KMS-11 (cell line): ENCODE measurements at regions not wholly inside any gene's neighbourhood (a gene's known extent, or its start where the extent isn't known, plus 50 kb on each side); places are given as distances from the start of the nearest gene placed in this dataset.

Experiments
- H2AFZ ChIP-seq: fragments of 200-600 bp; sonication (generic); 2 replicates; pipeline ENCODE4 v1.6.1; 2016; ENCODE audit warnings: antibody characterized with exemption, mixed run types, low read depth
- H3K27ac ChIP-seq: fragments of 200-600 bp; sonication (generic); 2 replicates; pipeline ENCODE4 v1.6.1; 2016; ENCODE audit warnings: mild to moderate bottlenecking, mixed run types
- H3K27me3 ChIP-seq: fragments of 200-600 bp; sonication (generic); 2 replicates; pipeline ENCODE4 v1.6.1; 2017; ENCODE audit warnings: mild to moderate bottlenecking, low read depth, mixed run types, moderate library complexity; ENCODE audit not compliant: insufficient read depth
- H3K36me3 ChIP-seq: fragments of 200-600 bp; sonication (generic); 2 replicates; pipeline ENCODE4 v1.6.1; 2017; ENCODE audit warnings: mild to moderate bottlenecking, mixed run types; ENCODE audit not compliant: insufficient read depth
- H3K4me1 ChIP-seq: fragments of 200-600 bp; sonication (generic); 2 replicates; pipeline ENCODE4 v1.6.1; 2016; ENCODE audit warnings: mild to moderate bottlenecking, low read depth, mixed run types; ENCODE audit not compliant: poor library complexity, severe bottlenecking
- H3K4me2 ChIP-seq: fragments of 200-600 bp; sonication (generic); 2 replicates; pipeline ENCODE4 v1.7.0; 2016; ENCODE audit warnings: mild to moderate bottlenecking, mixed run types
- H3K4me3 ChIP-seq: fragments of 200-600 bp; sonication (generic); IDR thresholded peaks from 2 replicates; pipeline ENCODE4 v1.6.1; 2017; ENCODE audit warnings: low read depth, low read length, mixed read lengths; ENCODE audit not compliant: insufficient read depth
- H3K79me2 ChIP-seq: fragments of 200-600 bp; sonication (generic); 2 replicates; pipeline ENCODE4 v1.6.1; 2016; ENCODE audit warnings: low read depth, mixed run types; ENCODE audit not compliant: insufficient read depth
- H3K9ac ChIP-seq: fragments of 200-600 bp; sonication (generic); 2 replicates; pipeline ENCODE4 v1.6.1; 2016; ENCODE audit warnings: mild to moderate bottlenecking, mixed run types
- H4K20me1 ChIP-seq: fragments of 200-600 bp; sonication (generic); 2 replicates; pipeline ENCODE4 v1.6.1; 2016; ENCODE audit warnings: mild to moderate bottlenecking, mixed run types; ENCODE audit not compliant: insufficient read depth
- TF ChIP-seq, protein P1 (sequence below): fragments of 200-600 bp; sonication (generic); conservative IDR thresholded peaks from 2 replicates; pipeline ENCODE4 v1.6.1; 2017; ENCODE audit warnings: low read depth, mild to moderate bottlenecking, antibody characterized with exemption, low read length, moderate library complexity, mixed read lengths

DNA sequence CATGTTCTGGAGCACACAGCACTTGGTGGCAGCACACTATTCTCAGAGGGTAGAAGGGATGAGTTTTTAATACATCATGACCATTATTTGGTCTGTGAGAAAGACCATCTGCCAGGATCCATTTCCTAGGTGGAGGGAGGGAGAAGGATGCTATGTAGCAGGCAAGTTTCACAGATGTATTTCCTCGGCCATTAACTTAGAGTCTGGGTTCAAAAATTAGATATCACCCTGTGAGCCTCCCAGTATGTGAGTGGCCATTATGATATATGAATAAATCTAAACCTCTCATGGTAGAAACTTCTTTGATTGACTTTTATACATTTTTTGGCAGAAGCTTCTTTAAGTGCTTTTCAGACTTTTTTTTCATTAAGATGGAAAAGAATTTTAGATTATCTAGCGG is 133.9 kb downstream of the SREK1 start:
- Histone ChIP-seq H3K9ac (no peak overlapping the region), H3K79me2 (no peaks in the 10 kb centered on the region), H3K36me3 (no peaks in the 10 kb centered on the region), H3K4me1 (no peaks in the 10 kb centered on the region), H3K27ac (no peak overlapping the region), H4K20me1 (no peaks in the 10 kb centered on the region), H3K4me2 (no peak overlapping the region), H3K4me3 (no peak overlapping the region), H2AFZ (no peak overlapping the region), H3K27me3 (no peaks in the 10 kb centered on the region)
- TF ChIP-seq, protein P1, sequence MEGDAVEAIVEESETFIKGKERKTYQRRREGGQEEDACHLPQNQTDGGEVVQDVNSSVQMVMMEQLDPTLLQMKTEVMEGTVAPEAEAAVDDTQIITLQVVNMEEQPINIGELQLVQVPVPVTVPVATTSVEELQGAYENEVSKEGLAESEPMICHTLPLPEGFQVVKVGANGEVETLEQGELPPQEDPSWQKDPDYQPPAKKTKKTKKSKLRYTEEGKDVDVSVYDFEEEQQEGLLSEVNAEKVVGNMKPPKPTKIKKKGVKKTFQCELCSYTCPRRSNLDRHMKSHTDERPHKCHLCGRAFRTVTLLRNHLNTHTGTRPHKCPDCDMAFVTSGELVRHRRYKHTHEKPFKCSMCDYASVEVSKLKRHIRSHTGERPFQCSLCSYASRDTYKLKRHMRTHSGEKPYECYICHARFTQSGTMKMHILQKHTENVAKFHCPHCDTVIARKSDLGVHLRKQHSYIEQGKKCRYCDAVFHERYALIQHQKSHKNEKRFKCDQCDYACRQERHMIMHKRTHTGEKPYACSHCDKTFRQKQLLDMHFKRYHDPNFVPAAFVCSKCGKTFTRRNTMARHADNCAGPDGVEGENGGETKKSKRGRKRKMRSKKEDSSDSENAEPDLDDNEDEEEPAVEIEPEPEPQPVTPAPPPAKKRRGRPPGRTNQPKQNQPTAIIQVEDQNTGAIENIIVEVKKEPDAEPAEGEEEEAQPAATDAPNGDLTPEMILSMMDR: no peak

DNA sequence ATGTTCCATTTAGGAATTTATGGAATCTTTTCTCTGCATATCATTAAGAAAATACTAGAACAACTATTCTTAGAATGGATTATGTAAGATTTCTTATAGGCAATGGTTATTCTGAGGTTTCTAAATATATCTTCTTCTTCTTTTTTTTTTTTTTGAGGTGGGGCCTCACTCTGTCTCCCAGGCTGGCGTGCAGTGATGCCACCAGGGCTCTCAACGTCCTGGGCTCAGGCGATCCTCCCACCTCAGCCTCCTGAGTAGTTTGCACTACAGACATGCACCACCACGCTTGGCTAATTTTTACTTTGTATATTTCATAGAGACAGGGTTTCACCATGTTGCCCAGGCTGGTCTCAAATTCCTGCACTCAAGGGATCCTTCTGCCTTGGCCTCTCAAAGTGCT is 137.2 kb downstream of the SREK1 start:
- Histone ChIP-seq H3K79me2 (no peaks in the 10 kb centered on the region), H2AFZ (no peak overlapping the region), H4K20me1 (no peaks in the 10 kb centered on the region), H3K36me3 (no peaks in the 10 kb centered on the region), H3K27me3 (no peaks in the 10 kb centered on the region), H3K27ac (no peak overlapping the region), H3K4me2 (no peak overlapping the region), H3K4me3 (no peak overlapping the region), H3K9ac (no peak overlapping the region), H3K4me1 (no peaks in the 10 kb centered on the region)
- TF ChIP-seq, protein P1: no peak

DNA sequence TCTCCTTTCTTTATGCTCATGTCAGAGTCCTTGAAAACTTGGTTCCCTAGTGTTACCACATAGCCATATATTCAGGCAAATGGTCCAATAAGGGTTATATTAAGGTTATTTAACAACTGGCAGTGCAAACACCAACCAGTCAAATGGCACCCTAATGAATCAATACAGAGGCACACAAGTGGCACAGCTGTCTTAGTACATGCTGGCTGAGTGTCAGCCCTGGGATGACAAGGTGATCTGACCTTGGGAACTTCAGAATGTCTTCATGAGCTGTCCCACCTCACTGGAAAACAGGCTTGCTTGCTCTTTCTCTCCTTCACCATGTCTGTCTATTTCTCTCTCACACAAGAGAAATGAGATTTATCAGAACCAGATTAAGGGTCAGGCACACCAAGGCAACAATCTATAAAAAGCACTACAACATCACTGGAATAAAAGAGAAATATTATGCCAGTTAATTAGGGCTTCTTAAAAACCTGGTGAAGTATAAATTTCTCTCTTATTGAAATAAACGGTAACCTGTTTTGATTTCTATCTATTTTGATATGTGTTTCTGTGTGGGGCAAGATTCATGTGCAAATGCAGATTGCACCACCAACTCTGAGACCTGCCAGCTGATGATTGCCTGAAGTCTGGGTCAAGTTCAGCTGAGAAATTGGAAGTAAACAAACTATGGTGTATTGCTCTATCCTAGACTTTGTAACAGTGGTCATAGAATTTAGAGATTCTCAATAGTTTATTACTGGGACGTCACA is 140.7 kb downstream of the SREK1 start:
- no peak overlapping the region for H3K9ac ChIP-seq
- H3K79me2 ChIP-seq: no peaks in the 10 kb centered on the region
- no peaks in the 10 kb centered on the region for H4K20me1 ChIP-seq
- TF ChIP-seq, protein P1: no peak
- no peak overlapping the region for H3K4me3 ChIP-seq
- no peak overlapping the region for H3K27ac ChIP-seq
- H3K4me2 ChIP-seq: no peak overlapping the region
- no peak overlapping the region for H2AFZ ChIP-seq
- H3K36me3 ChIP-seq: no peaks in the 10 kb centered on the region
- no peaks in the 10 kb centered on the region for H3K4me1 ChIP-seq
- no peaks in the 10 kb centered on the region for H3K27me3 ChIP-seq

DNA sequence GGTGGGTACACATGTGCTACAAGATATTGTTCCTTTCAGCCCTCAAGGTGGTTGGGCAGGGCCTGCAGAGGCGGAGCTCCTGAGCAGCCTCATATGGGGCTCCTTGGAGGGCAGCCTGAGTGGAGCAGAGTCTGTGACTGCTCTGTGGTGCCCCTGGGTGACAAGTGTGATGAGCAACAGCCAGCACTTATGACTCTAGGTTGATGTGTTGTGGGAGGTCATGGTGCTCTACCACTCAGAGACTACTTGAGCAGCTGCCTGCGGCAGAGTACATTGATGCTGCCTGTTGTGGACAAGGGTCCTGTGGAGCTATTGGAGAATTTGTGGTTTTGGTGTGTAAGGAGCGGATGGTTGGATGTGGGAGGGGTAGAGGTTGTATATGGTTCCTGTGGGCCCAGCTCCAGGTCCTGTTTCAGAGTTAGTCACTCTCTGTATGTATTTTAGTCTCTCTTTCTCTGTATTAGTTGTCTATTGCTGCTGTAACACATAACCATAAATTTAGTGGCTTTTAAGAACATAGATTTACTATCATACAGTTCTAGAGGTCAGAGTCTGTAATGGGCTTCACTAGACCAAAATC is 141.3 kb downstream of the SREK1 start:
- H3K27me3 ChIP-seq: no peaks in the 10 kb centered on the region
- H2AFZ ChIP-seq: no peak overlapping the region
- no peaks in the 10 kb centered on the region for H4K20me1 ChIP-seq
- H3K36me3 ChIP-seq: no peaks in the 10 kb centered on the region
- no peak overlapping the region for H3K4me2 ChIP-seq
- no peaks in the 10 kb centered on the region for H3K79me2 ChIP-seq
- no peak overlapping the region for H3K9ac ChIP-seq
- H3K4me3 ChIP-seq: no peak overlapping the region
- H3K4me1 ChIP-seq: no peaks in the 10 kb centered on the region
- no peak overlapping the region for H3K27ac ChIP-seq
- TF ChIP-seq, protein P1: no peak
